Neutrophil (primary cell): ENCODE measurements at regions not wholly inside any gene's neighbourhood (a gene's known extent, or its start where the extent isn't known, plus 50 kb on each side); places are given as distances from the start of the nearest gene placed in this dataset.

Experiments
- H3K27ac ChIP-seq: fragments of 200-600 bp; sonication (generic); 2 replicates; pipeline ENCODE4 v1.5.1; 2016; ENCODE audit warnings: mild to moderate bottlenecking, moderate library complexity
- H3K27me3 ChIP-seq: fragments of 200-600 bp; sonication (generic); 2 replicates; pipeline ENCODE4 v1.6.0; 2016; ENCODE audit warnings: mild to moderate bottlenecking
- H3K36me3 ChIP-seq: fragments of 200-600 bp; sonication (generic); 2 replicates; pipeline ENCODE4 v1.5.1; 2017
- H3K4me1 ChIP-seq, 2 experiments: fragments of 200-600 bp in 1 of 2; sonication (generic) in 1 of 2; 1 replicate in 1 of 2; 2 replicates in 1 of 2; pipeline versions ENCODE4 v1.5.1 to v1.6.1; 2013 to 2016; ENCODE audit warnings: low read depth in 1 of 2, low read length in 1 of 2, mild to moderate bottlenecking in 1 of 2, moderate library complexity in 1 of 2; ENCODE audit not compliant: control insufficient read depth in 1 of 2, insufficient read depth in 1 of 2
- H3K4me3 ChIP-seq, 2 experiments: fragments of 200-600 bp in 1 of 2; sonication (generic) in 1 of 2; 1 replicate in 1 of 2; 2 replicates in 1 of 2; pipeline ENCODE4 v1.5.1; 2013 to 2016; ENCODE audit warnings: low read depth in 1 of 2, low read length in 1 of 2, mild to moderate bottlenecking in 1 of 2, moderate library complexity in 1 of 2
- H3K9me3 ChIP-seq: fragments of 200-600 bp; sonication (generic); 2 replicates; pipeline ENCODE4 v1.5.1; 2016
- CTCF ChIP-seq: fragments of 200-600 bp; sonication (generic); IDR thresholded peaks from 2 replicates; pipeline ENCODE4 v1.5.1; 2016; ENCODE audit warnings: antibody characterized with exemption

- Histone ChIP-seq H3K4me1 (no peaks in the 10 kb centered on the region), H3K9me3 (no peaks in the 10 kb centered on the region), H3K36me3 (no peaks in the 10 kb centered on the region), H3K27me3 (peaks cover 23% of the 10 kb centered on the region), H3K4me3 (no peak overlapping the region), H3K27ac (no peak overlapping the region)
- TF ChIP-seq CTCF: no peak
Measured at GRCh38 chr11:70876685-70877084, 375.7 kb downstream of the SHANK2 start.

GRCh38 chr11:70877151-70877550 lies 375.2 kb downstream of the SHANK2 start:
- no peaks in the 10 kb centered on the region for H3K4me1 ChIP-seq
- TF ChIP-seq CTCF: no peak
- H3K4me3 ChIP-seq: no peak overlapping the region
- no peak overlapping the region for H3K27ac ChIP-seq
- no peaks in the 10 kb centered on the region for H3K9me3 ChIP-seq
- H3K27me3 ChIP-seq: peaks cover 23% of the 10 kb centered on the region
- H3K36me3 ChIP-seq: no peaks in the 10 kb centered on the region

GRCh38 chr11:70878366-70878765 lies 374.0 kb downstream of the SHANK2 start:
- Histone ChIP-seq H3K9me3 (no peaks in the 10 kb centered on the region), H3K27me3 (peaks cover 16% of the 10 kb centered on the region), H3K27ac (no peak overlapping the region), H3K36me3 (no peaks in the 10 kb centered on the region), H3K4me1 (no peaks in the 10 kb centered on the region), H3K4me3 (no peak overlapping the region)
- TF ChIP-seq CTCF: no peak

- H3K27me3 ChIP-seq: peaks cover 6% of the 10 kb centered on the region
- no peak overlapping the region for H3K4me3 ChIP-seq
- no peaks in the 10 kb centered on the region for H3K36me3 ChIP-seq
- TF ChIP-seq CTCF: no peak
- H3K27ac ChIP-seq: no peak overlapping the region
- H3K9me3 ChIP-seq: no peaks in the 10 kb centered on the region
- H3K4me1 ChIP-seq: no peaks in the 10 kb centered on the region
Measured at GRCh38 chr11:70879601-70880285, 372.6 kb downstream of the SHANK2 start.

GRCh38 chr11:70880416-70880815 lies 372.0 kb downstream of the SHANK2 start:
- Histone ChIP-seq H3K9me3 (no peaks in the 10 kb centered on the region), H3K36me3 (no peaks in the 10 kb centered on the region), H3K27me3 (peaks cover 6% of the 10 kb centered on the region), H3K4me3 (no peak overlapping the region), H3K27ac (no peak overlapping the region), H3K4me1 (no peaks in the 10 kb centered on the region)
- no peak for TF ChIP-seq CTCF
